ENCODE measurements at regions not wholly inside any gene's neighbourhood (a gene's known extent, or its start where the extent isn't known, plus 50 kb on each side); places are given as distances from the start of the nearest gene placed in this dataset.

DNA sequence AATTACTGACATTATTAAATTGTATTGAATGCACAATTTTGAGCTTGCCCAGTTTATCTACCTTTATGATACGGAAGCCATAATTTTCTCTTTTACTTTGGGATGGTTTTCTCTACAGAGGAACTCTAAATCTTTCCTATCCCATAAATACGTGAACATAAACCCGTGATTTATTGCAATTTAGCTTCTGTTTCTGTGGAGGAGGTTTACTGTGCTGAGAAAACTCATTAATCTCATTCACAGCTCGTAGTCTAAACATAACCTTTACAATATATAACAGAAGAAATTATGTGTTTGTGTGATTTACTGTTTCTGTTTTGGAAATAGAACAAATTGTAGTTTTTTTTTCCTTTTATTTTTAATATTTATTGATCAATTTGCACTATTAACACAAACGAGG, 207.1 kb upstream of the PCDH9 start:
- FAIRE-seq, result no peak
- no peak overlapping the region for H3K9ac ChIP-seq (ENCODE audit: insufficient read depth in 1 of 2, low read depth in 2 of 2, low read length in 2 of 2)

DNA sequence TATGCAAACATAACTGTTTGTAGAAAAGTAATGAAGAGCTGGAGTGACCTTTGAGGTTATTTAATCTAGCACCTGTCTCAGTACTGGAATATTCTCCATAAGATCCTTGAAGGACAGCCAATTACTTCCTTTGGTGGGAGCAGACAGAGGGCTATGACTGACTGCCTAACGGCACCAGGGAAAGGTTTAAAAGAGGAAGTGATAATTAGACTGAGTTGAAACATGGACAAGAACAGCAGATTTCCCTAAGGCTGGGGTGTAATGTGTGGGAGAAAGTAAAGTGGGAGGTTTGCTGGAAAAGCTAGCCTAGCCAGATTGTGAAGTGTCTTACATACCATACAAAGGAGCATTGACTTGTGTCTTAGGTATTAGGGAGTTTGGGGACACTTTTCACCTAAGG, 191.3 kb upstream of the PCDH9 start:
- TF ChIP-seq CSDE1 (IDR thresholded peaks at IDR 0.05), result no peak
- peak; percentile 64; the same call in 1 of the 2 replicates for TF ChIP-seq SPI1 (IDR thresholded peaks at IDR 0.05; ENCODE audit: borderline replicate concordance, low read depth, low read length)
- Histone ChIP-seq H3K27ac (ENCODE audit: extremely low read depth, low read depth, low read length) (no peak overlapping the region), H3K27me3 (ENCODE audit: control insufficient read depth in 2 of 2, insufficient read depth in 2 of 2, low read length in 2 of 2) (no peaks in the 10 kb centered on the region), H2AFZ (ENCODE audit: low read depth, low read length) (no peak overlapping the region), H3K4me2 (ENCODE audit: insufficient read depth, low read length) (no peak overlapping the region), H3K9me1 (ENCODE audit: control insufficient read depth, insufficient read depth, low read length) (no peaks in the 10 kb centered on the region), H3K9ac (ENCODE audit: insufficient read depth in 1 of 2, low read depth in 2 of 2, low read length in 2 of 2) (no peak overlapping the region), H4K20me1 (replicated peaks; ENCODE audit: control insufficient read depth, insufficient read depth, low read length) (no peaks in the 10 kb centered on the region), H3K9me3 (replicated peaks; ENCODE audit: control insufficient read depth, insufficient read depth, low read depth, low read length) (no peaks in the 10 kb centered on the region), H3K36me3 (ENCODE audit: control insufficient read depth, insufficient read depth, low read length) (no peaks in the 10 kb centered on the region), H3K79me2 (ENCODE audit: control insufficient read depth, insufficient read depth, low read length) (no peaks in the 10 kb centered on the region), H3K4me1 (replicated peaks in 1 of 2; ENCODE audit: control insufficient read depth in 2 of 2, insufficient read depth in 2 of 2, low read length in 2 of 2) (no peaks in the 10 kb centered on the region), H3K4me3 (no peak overlapping the region)
- ATAC-seq (no peak), FAIRE-seq (no peak), DNase-seq (ENCODE audit: extremely low read depth in 1 of 4, low spot score in 3 of 4) (no peak)
- 0% methylated on average over 1 of the region's 1 CpG for WGBS (ENCODE audit: insufficient coverage, low coverage, missing lambda C conversion rate)
- ChIA-PET POLR2A (no interaction called here), CTCF (ENCODE audit: low intra/inter-chr PET ratio) (no interaction called here)
- intact Hi-C loops (cut with micrococcal nuclease), result no loop called here
- in situ Hi-C loops (cut with MboI), result no loop called here
- no TSS peak for BruUV-seq (replicated peaks)

More for the DNA sequence above, 207.1 kb upstream of the PCDH9 start:
- Histone ChIP-seq H3K79me2 (ENCODE audit: control insufficient read depth, insufficient read depth, low read length) (no peaks in the 10 kb centered on the region), H3K4me3 (no peak overlapping the region), H3K4me2 (ENCODE audit: insufficient read depth, low read length) (no peak overlapping the region), H3K36me3 (ENCODE audit: control insufficient read depth, insufficient read depth, low read length) (no peaks in the 10 kb centered on the region), H4K20me1 (replicated peaks; ENCODE audit: control insufficient read depth, insufficient read depth, low read length) (no peaks in the 10 kb centered on the region), H3K27ac (ENCODE audit: extremely low read depth, low read depth, low read length) (no peak overlapping the region), H3K4me1 (replicated peaks in 1 of 2; ENCODE audit: control insufficient read depth in 2 of 2, insufficient read depth in 2 of 2, low read length in 2 of 2) (no peaks in the 10 kb centered on the region), H3K9me1 (ENCODE audit: control insufficient read depth, insufficient read depth, low read length) (no peaks in the 10 kb centered on the region), H3K9me3 (replicated peaks; ENCODE audit: control insufficient read depth, insufficient read depth, low read depth, low read length) (no peaks in the 10 kb centered on the region), H3K27me3 (ENCODE audit: control insufficient read depth in 2 of 2, insufficient read depth in 2 of 2, low read length in 2 of 2) (no peaks in the 10 kb centered on the region), H2AFZ (ENCODE audit: low read depth, low read length) (no peak overlapping the region)
- intact Hi-C loops (cut with micrococcal nuclease), result no loop called here
- in situ Hi-C loops (cut with MboI), result no loop called here
- WGBS (ENCODE audit: insufficient coverage, low coverage, missing lambda C conversion rate), result 6% methylated on average over 5 of the region's 5 CpGs
- no peak for DNase-seq (ENCODE audit: extremely low read depth in 1 of 4, low spot score in 3 of 4)
- ATAC-seq, result no peak
- no TSS peak for BruUV-seq (replicated peaks)
- CTCF ChIA-PET (ENCODE audit: low intra/inter-chr PET ratio), result no interaction called here
- POLR2A ChIA-PET, result no interaction called here
- TF ChIP-seq MAZ (CRISPR knock-in tag; conservative IDR thresholded peaks at IDR 0.05 in 1 of 2, IDR thresholded peaks at IDR 0.05 in 1 of 2) (no peak), SMC3 (conservative IDR thresholded peaks at IDR 0.05; ENCODE audit: insufficient read depth, low read depth, low read length) (no peak)

All from K562 (cell line).